GM21367 (cell line): ENCODE measurements at regions not wholly inside any gene's neighbourhood (a gene's known extent, or its start where the extent isn't known, plus 50 kb on each side); places are given as distances from the start of the nearest gene placed in this dataset.

Source experiments
- ATAC-seq: cut with Tn5 transposase; IDR thresholded peaks from one replicate; pipeline ENCODE4 v1.9.1; 2021; ENCODE audit not compliant: unreplicated experiment

DNA sequence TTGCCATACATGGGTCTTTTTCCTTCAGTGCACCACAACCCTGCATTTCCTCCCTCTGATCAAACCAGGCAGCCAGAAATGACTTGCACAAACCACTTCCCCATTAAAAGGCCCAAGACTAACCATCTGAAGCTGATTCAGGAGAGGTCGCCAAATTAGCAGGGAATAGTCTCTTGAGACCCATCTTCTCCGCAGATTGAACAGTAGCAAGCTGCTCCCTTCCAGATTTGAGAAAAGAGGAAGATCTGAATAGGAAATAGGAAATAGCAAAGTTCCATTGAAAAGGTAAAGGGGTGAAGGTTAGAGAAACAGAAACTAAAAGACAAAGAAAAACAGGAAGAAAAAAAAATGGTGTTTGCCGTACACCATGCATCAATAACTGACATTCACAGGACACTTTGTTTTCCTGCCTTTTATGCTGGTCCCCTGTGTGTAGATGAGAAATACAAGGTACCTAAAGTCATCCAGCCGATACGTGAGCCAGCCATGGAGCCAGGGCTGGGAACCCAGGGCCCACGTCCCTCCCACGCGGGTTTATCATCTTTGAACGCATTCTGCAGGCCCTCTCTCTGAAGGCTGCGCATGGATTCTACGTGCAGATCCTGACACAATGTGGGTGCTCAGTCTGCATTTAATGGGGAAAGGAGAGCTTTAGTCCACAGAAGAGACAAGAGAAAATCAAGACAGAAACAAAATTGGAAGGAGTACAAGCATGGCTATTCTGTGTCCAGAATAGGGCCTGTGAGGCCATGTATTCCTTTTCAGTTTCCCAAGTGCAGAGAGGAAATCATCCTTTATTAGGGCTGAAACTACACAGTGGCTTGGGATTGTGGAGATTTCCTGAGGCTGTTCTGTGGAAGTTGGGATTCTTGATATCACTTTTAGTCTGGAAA lies 268.4 kb upstream of the NPVF start:
- peak; percentile 76 for ATAC-seq

DNA sequence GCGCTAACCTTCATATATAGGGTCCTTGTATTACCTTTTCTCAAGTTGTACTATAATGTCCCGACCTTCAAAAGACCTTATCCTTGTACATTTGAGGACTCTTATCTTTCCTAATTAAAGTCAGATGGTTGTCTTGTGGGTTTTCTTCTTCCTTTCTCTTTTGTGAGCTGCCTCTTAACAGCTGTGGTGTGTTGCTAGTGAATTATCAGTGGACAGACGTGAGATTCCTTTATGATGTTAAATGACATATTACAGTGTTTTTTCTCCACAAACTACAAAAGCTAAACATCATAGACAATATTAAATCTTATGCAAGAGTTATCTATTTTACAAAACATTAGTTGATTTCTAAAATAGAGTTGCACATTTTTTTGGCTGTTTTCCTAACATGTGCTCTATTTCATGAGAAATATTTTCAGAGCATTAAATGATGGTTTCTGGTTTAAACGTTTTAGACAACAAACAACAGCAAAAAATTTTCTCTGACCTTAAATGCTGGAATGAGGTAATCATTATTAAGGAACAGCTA lies 272.2 kb upstream of the NPVF start:
- no peak for ATAC-seq

DNA sequence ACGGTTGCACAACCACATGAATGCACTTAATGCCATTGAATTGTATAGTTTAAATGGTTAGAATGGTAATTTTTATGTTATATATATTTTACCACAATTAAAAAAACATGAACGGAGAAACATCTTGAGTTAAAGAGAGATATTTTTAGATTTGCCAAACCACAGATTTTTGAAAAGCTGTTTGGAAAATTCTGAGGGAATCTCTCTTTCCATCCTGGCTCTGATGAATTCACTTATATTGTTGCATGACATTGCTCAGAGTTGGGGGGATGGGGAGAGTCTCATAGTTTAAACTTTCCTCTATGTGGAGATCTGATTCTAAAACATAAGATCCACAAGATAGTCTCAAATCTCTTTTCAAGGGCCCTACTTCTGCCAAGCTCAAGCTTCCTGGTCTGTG lies 275.0 kb upstream of the NPVF start:
- ATAC-seq, result no peak

DNA sequence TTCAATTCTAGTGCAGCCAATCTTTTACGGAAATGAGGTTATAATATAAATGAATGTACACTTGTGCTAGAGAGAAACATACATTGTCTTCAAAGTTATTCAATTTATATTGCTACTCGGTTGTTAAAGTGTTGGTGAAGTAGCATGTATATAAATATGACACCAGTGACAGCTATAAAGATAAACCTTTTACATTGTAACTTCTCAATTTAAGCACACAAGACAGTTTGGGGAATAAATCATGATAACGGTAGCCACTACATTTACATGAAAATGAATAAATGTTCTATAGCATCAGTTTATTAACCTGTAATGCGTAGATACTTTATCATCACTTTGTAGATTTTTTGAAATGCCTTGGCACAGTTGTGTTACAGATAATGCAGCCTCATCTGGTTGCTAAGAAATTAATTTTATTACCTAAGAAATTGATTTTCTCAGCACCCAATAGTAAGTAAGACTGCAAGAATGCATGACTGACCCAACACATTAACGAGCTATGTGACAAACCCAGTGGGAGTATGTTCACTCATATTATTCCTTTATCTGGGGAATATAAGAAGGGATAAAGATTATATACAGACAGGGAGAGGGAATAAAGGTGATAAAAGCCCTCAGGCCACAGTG lies 283.9 kb upstream of the NPVF start:
- ATAC-seq, result no peak

DNA sequence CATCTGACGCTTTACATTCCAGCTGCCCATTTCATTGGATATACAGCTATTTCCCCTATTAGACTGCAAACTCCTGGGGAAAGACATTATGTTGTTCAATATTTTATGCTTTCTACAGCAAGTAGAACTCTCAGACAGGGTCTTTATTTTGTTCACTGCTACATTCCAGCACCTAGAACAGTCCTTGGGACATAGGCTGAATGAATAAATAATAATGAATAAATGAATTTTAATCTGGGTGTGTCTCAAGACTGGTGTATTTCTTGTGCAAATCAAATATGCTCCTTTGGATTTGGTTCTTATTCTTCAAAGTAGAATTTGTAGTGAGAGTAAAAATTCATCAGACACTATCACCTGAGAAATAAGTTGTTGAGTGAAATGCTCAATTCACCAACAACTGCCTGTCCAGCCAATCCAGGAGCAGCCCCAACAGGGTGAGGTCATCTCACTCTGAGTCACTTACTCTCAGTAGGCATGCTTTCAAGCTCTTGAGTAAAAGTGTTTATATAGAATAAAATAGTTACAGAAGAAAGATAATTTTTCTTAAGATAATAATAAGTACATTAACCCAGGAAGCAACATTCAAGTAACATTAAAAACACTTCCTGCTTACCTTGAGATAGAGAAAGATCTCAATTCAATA lies 287.5 kb upstream of the NPVF start:
- ATAC-seq, result no peak

DNA sequence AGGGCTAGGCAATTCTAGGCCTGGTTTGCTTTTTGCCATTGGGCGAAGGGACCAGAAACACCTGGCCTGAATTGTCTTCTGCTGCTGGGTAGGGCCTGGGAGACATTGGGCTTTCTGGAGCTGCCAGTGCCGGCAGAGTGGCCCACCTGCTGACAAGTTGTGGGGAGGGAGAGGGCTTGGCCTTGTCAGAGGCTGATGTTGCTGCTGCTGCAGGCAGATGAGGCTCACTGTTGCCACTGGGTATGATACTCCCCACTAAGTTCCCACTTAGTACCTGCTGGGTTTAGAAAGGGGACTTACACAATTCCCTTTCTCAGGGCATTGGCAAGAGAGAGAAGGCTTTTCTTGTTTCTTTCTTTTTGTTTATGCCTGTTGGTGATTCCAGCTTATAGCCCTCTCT lies 289.6 kb upstream of the NPVF start:
- ATAC-seq, result no peak

DNA sequence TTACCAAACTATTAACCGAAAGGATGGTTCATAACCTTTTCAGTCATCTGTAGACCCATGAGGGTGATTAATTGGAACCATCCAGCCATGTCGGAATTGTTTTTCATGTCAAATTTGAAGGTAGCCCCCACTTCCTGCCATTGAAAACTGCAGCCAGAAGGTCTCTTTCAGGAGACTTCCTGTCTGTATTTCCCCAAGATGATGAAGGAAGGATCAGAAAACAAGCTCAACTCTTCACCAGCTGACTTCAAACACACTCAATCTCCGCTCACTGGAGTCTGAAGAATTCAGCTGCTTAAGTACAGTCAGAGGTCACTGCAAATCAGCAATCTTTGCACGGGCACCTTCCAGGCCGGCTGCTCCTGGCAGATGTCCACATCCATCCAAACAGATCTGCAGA lies 291.7 kb upstream of the NPVF start:
- ATAC-seq, result no peak

DNA sequence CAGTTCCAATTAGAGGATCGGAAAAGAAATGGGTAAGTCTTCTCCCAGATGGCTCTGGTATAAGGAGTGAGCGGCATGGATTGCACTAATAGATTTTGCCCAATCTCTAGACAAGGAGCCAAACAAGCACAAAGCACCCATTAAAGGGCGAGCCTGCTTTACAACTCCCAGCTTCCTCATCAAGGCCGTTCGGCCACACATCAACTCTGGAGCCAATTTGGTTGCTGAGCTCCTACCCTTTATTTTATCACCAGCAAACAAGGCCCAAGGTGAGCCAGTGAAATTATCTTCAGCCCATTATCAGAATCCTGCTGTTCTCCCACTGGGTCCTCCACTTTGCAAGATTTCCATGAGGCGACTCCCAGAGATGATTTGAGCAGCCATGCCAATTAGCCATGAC lies 292.2 kb upstream of the NPVF start:
- ATAC-seq, result no peak

DNA sequence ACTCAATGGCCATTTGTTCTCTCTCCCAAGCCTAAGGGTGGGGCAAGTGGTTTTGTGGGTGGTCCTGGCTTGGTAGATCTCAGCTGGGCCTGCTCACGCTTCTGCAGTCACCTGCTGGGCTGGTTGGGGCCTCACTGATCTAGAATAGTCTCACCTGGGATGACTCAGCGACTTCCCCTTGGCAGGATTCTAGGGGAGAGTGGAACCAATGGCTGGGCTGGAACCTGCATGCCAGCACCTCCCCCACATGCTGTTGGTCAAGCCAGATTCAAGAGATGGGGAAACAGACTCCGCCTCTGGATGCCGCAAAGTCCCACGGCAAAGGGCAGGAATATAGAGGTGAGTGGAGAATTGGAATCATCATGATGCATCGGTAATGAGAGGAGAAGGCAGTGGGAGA lies 292.9 kb upstream of the NPVF start:
- no peak for ATAC-seq

DNA sequence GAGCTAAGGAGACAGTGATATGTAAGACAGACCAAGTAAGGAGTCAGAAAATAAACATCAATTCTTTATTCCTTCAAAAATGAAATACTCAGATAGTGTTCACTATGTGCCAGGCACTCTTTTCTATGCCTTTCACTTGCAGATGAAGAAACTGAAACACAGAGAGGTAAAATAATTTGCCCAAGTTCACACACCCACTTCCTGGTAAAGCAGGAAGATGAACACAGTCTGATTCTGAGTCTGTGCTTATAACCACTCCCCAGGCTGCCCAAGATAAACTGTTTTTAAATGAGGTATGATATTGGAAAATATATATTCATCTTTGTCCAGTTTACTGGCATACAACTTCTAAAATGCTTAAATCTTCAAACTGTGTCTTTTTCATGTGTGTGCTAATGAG lies 294.4 kb upstream of the NPVF start:
- no peak for ATAC-seq

DNA sequence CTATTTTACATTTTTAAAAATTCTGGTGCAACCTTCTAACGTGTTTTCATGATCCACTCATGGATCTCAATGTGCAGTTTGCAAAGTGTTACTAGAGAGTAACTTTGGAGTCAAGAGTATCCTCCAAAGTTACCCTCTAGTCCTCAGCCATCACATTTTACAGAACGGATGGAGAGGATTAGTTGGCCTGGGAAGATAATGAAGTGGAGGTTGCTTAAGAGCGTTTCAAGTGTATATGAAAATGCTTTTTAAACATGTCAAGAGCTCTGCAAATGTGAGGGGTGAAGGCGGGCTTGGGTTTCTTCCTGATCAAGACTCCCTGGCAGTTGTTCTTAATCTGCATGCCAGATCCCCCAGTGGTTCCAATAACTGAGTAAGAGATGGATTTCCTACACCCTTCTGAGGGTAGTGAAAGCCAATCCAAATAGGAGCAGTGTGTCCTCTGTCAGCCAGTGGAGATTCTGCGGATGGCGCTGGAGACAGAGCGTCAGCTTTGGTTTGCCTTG lies 299.4 kb upstream of the NPVF start:
- no peak for ATAC-seq

DNA sequence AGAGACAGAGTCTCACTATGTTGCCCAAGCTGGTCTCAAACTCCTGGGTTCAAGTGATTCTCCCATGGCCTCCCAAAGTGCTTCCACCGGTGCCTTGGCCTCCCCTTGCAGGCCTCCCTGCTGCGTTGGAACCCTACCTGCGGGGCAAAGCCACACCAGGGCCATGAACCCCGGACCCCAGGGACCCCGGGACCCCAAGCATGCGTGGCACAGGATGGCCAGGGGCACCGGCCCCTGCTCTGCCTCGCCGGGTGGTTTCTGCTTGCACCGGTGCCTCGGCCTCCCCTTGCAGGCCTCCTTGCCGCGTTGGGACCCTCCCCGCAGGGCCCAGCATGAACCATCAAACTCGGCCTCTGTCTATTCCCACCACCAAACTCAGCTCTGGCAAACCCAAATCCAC lies 301.0 kb upstream of the NPVF start:
- no peak for ATAC-seq

DNA sequence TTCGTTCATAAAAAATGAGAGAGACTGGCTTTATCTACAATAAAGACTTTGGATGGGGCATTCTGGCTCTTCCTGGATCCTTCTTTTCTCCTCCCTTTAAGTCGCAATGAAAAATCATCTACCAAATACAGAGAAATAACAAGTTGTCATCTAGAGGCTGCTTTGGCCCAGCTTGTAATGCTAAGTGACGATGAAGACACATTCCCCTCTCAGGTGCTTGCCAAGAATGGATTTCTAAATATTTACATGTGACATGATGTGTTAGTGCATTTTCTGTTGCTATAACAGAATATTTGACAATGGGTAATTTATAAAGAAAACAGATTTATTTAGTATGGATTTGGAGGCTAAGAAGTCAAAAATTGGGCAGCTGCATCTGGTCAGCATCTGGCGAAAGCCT lies 308.6 kb upstream of the NPVF start:
- ATAC-seq, result no peak

DNA sequence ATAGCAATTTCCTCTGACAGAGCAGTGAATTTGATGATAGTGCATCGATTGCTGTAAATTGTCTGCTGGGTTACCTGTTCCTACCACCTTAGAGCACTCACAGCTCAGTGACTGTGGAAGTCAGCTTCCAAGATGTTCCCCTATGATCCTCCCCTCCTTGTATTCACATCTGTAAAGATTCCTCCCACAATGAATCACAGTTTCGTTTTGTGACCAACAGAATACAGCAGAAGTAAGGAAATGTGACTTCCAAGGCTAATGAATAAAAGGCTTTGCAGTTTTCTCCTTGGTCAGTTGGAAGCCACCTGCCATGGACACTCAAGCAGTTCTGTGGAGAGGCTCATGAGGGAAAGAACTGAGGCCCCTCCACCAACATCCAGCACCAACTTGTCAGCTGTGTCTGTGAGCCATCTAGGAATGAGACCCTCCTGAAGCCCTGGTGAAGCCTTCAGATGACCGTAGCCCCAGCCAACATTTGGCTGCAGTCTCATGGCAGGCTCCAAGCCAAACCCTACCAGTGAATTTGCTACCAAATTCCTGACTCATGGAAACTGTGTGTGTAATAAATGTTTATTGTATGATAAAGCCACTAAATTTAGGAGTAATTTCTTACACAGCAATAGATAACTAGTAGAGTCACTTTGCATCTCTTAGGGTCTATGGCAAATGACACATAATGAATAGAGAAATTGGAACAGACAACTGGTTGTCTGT lies 309.5 kb upstream of the NPVF start:
- no peak for ATAC-seq

DNA sequence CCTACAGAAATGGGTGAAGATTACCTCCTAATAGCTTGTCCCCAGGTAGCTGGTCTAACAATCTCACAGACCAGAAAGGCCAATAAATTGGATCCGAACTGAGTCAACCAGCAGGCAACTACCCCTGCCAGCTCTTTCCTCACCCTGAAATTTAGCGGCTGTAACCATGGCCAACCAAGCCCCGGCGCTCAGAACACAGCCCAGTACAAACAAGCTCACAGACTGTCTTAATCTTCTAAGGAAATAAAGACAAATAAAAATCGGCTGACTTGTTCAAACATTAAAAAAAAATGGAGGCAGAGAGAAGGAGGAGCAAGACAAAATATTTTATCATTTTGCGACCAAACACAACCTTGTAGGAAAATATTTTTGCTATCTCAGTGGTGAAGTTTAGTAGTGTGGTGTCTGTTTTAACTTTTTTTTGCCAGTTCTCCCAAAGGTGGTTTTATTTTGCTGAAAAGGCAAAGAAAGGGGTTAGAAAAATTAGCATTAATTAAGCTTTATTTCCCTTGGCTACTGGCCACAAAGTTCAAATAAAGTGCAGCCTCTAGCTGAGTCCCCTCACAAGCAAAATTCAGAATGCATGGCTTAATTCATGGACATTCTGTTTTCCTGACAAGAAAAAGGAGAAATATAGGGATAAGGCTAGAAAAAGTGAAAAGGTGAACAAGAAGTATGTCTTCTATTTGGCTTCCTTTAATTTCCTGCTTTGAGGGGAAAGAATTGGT lies 313.0 kb upstream of the NPVF start:
- no peak for ATAC-seq

DNA sequence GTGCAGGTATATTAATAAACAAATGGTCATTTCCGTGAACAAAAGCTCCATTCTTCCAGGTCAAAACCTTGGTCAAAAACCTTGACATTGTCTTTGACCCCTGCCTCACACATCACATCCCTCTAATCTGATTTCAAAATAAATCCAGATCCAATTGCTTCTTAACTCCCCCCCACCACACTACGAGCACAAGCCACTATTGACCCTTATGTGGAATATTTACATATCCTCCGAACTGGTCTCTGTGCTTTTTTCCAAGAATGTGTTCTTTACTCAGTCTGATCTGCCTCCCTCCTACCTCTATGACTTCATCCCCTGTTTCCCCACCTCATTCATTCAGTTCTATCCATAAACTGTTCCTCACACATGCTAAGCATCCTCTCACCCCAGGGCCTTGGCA lies 313.6 kb upstream of the NPVF start:
- ATAC-seq, result no peak

DNA sequence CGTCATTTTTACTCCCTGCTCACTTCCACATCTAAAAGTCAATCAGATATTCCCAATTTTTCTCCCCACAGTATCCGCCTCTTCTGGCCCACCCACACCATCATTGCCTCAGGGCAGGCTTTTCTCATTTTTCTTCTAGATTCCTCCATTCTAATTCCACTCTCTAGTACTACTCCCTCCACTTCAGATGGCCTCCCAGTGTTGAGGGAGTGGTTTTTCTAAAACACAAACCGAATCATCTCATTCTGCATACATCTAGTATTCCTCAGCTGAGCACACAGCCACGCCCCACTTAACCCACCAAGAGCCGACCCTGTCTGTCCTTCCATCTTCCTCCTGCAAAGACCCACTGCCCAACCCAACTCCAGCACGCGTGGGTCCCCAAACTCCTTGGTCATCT lies 314.9 kb upstream of the NPVF start:
- no peak for ATAC-seq

DNA sequence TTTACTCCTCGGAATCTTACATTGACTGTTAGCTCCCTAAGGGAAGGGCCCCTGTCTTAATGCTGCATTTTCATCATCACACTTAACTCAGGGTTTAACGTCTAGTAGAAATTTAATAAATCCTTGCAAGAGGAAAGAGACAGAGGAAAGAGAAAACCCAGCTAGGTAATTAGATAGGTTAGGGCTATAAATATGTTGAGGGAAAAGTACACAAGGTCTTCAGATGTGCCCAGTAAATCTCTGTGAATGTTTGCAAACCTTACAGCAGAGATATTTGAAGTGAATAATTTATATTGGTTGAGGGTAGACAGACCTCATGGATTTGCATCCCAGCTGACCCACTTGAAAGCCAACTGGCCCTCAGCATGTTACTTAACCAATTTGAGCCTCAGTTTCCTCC lies 315.5 kb upstream of the NPVF start:
- ATAC-seq, result no peak

DNA sequence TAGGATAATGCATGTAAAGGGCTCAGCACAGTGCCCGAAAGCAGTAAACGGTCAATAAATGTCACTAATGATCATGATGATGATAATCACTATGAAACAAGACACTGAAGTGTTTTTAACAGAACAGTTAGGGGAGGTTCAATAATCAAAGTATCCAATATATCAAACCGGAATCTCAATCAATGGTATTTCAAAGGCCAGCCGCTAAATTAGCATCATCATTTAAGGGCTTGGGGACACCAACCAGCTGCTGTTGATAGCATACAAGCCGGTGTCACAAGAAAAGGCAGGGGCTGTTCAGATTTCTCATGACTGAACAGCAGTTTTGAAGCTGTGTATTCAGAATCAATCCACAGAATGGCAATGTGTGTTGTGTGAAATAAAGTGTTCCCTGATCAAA lies 316.0 kb upstream of the NPVF start:
- no peak for ATAC-seq
